ENCODE measurements at regions not wholly inside any gene's neighbourhood (a gene's known extent, or its start where the extent isn't known, plus 50 kb on each side); places are given as distances from the start of the nearest gene placed in this dataset.

GRCh38 chr17:13143001-13143400 lies 125.2 kb upstream of the ELAC2 start:
- H3K4me1 ChIP-seq (ENCODE audit: low read depth, poor library complexity, severe bottlenecking) = no peaks in the 10 kb centered on the region
- H3K9ac ChIP-seq = no peak overlapping the region
- no peaks in the 10 kb centered on the region for H3K27me3 ChIP-seq (ENCODE audit: insufficient read depth, low read depth)
- no peaks in the 10 kb centered on the region for H4K20me1 ChIP-seq (ENCODE audit: insufficient read depth)
- no peak overlapping the region for H3K4me3 ChIP-seq (IDR thresholded peaks at IDR 0.05; ENCODE audit: insufficient read depth, low read depth, low read length)
- H3K79me2 ChIP-seq (ENCODE audit: insufficient read depth, low read depth) = no peaks in the 10 kb centered on the region
- H3K27ac ChIP-seq = no peak overlapping the region
- H2AFZ ChIP-seq (ENCODE audit: low read depth) = no peak overlapping the region
- H3K4me2 ChIP-seq = no peak overlapping the region
- no peak for TF ChIP-seq CTCF (conservative IDR thresholded peaks at IDR 0.05; ENCODE audit: low read depth, low read length)
- H3K36me3 ChIP-seq (ENCODE audit: insufficient read depth) = no peaks in the 10 kb centered on the region

- no peak overlapping the region for H3K9ac ChIP-seq
Observed at GRCh38 chr17:13140750-13141149, 122.9 kb upstream of the ELAC2 start.

GRCh38 chr17:13135506-13135905 lies 117.7 kb upstream of the ELAC2 start:
- no peaks in the 10 kb centered on the region for H3K36me3 ChIP-seq (ENCODE audit: insufficient read depth)
- no peak overlapping the region for H2AFZ ChIP-seq (ENCODE audit: low read depth)
- no peak overlapping the region for H3K4me3 ChIP-seq (IDR thresholded peaks at IDR 0.05; ENCODE audit: insufficient read depth, low read depth, low read length)
- TF ChIP-seq CTCF (conservative IDR thresholded peaks at IDR 0.05; ENCODE audit: low read depth, low read length) = no peak
- H3K4me2 ChIP-seq = no peak overlapping the region
- H3K4me1 ChIP-seq (ENCODE audit: low read depth, poor library complexity, severe bottlenecking) = no peaks in the 10 kb centered on the region
- H3K9ac ChIP-seq = no peak overlapping the region
- H3K27ac ChIP-seq = no peak overlapping the region
- H4K20me1 ChIP-seq (ENCODE audit: insufficient read depth) = no peaks in the 10 kb centered on the region
- no peaks in the 10 kb centered on the region for H3K27me3 ChIP-seq (ENCODE audit: insufficient read depth, low read depth)
- H3K79me2 ChIP-seq (ENCODE audit: insufficient read depth, low read depth) = no peaks in the 10 kb centered on the region

More at GRCh38 chr17:13140750-13141149, 122.9 kb upstream of the ELAC2 start:
- H3K27me3 ChIP-seq (ENCODE audit: insufficient read depth, low read depth) = no peaks in the 10 kb centered on the region
- no peak overlapping the region for H3K4me3 ChIP-seq (IDR thresholded peaks at IDR 0.05; ENCODE audit: insufficient read depth, low read depth, low read length)
- H4K20me1 ChIP-seq (ENCODE audit: insufficient read depth) = no peaks in the 10 kb centered on the region
- no peaks in the 10 kb centered on the region for H3K79me2 ChIP-seq (ENCODE audit: insufficient read depth, low read depth)
- no peak overlapping the region for H3K4me2 ChIP-seq
- H3K4me1 ChIP-seq (ENCODE audit: low read depth, poor library complexity, severe bottlenecking) = no peaks in the 10 kb centered on the region
- no peaks in the 10 kb centered on the region for H3K36me3 ChIP-seq (ENCODE audit: insufficient read depth)
- TF ChIP-seq CTCF (conservative IDR thresholded peaks at IDR 0.05; ENCODE audit: low read depth, low read length) = no peak
- no peak overlapping the region for H3K27ac ChIP-seq
- no peak overlapping the region for H2AFZ ChIP-seq (ENCODE audit: low read depth)

GRCh38 chr17:13134076-13134475 lies 116.2 kb upstream of the ELAC2 start:
- H3K79me2 ChIP-seq (ENCODE audit: insufficient read depth, low read depth) = no peaks in the 10 kb centered on the region
- no peaks in the 10 kb centered on the region for H3K27me3 ChIP-seq (ENCODE audit: insufficient read depth, low read depth)
- no peak overlapping the region for H3K4me3 ChIP-seq (IDR thresholded peaks at IDR 0.05; ENCODE audit: insufficient read depth, low read depth, low read length)
- H3K27ac ChIP-seq = no peak overlapping the region
- H3K36me3 ChIP-seq (ENCODE audit: insufficient read depth) = no peaks in the 10 kb centered on the region
- H3K4me2 ChIP-seq = no peak overlapping the region
- H3K4me1 ChIP-seq (ENCODE audit: low read depth, poor library complexity, severe bottlenecking) = no peaks in the 10 kb centered on the region
- no peak overlapping the region for H2AFZ ChIP-seq (ENCODE audit: low read depth)
- no peak overlapping the region for H3K9ac ChIP-seq
- H4K20me1 ChIP-seq (ENCODE audit: insufficient read depth) = no peaks in the 10 kb centered on the region
- TF ChIP-seq CTCF (conservative IDR thresholded peaks at IDR 0.05; ENCODE audit: low read depth, low read length) = no peak
